OCI-LY3 (cell line): ENCODE measurements at regions not wholly inside any gene's neighbourhood (a gene's known extent, or its start where the extent isn't known, plus 50 kb on each side); places are given as distances from the start of the nearest gene placed in this dataset.

Source experiments
- H2AFZ ChIP-seq: fragments of 200-600, 300-600 bp; shearing (Covaris generic); 2 replicates; pipeline ENCODE4 v1.6.0; 2014; ENCODE audit warnings: antibody characterized with exemption, low read depth, low read length
- H3K27ac ChIP-seq: fragments of 200-600, 300-600 bp; sonication (generic); 2 replicates; pipeline ENCODE4 v1.5.1; 2014; ENCODE audit warnings: mild to moderate bottlenecking, low read length, moderate library complexity, mixed read lengths
- H3K27me3 ChIP-seq: fragments of 200-600, 300-600 bp; sonication (generic); 2 replicates; pipeline ENCODE4 v1.6.1; 2014; ENCODE audit warnings: low read depth, low read length, mixed read lengths
- H3K36me3 ChIP-seq: fragments of 200-600, 300-600 bp; sonication (generic); replicated peaks from 2 replicates; pipeline ENCODE3; 2014; ENCODE audit warnings: low read depth, low read length, mixed read lengths
- H3K4me1 ChIP-seq: fragments of 300-600, 200-600 bp; sonication (generic); 2 replicates; pipeline ENCODE4 v1.6.1; 2014; ENCODE audit warnings: low read length, mixed read lengths
- H3K4me2 ChIP-seq: fragments of 200-600, 300-600 bp; sonication (generic); 2 replicates; pipeline ENCODE4 v1.6.1; 2014; ENCODE audit warnings: low read length, mixed read lengths
- H3K4me3 ChIP-seq: fragments of 300-600, 200-600 bp; sonication (generic); 2 replicates; pipeline ENCODE4 v1.5.1; 2014; ENCODE audit warnings: antibody characterized with exemption, mild to moderate bottlenecking, low read length, moderate library complexity
- H3K79me2 ChIP-seq: fragments of 300-600, 200-600 bp; shearing (Covaris generic); 2 replicates; pipeline ENCODE4 v1.6.1; 2014; ENCODE audit warnings: mild to moderate bottlenecking, low read length, mixed read lengths
- H3K9ac ChIP-seq: fragments of 300-600, 200-600 bp; shearing (Covaris generic); 2 replicates; pipeline ENCODE4 v1.6.0; 2014; ENCODE audit warnings: mild to moderate bottlenecking, low read length, moderate library complexity
- H3K9me3 ChIP-seq: fragments of 200-600, 300-600 bp; shearing (Covaris generic); 2 replicates; pipeline ENCODE4 v1.6.1; 2014; ENCODE audit warnings: low read length, mixed read lengths; ENCODE audit not compliant: insufficient read depth
- H4K20me1 ChIP-seq: fragments of 200-600, 300-600 bp; sonication (generic); 2 replicates; pipeline ENCODE4 v1.6.1; 2016; ENCODE audit warnings: low read length, mixed read lengths; ENCODE audit not compliant: insufficient read depth
- EZH2phosphoT487 ChIP-seq: fragments of 200-600 bp; shearing (Covaris generic); IDR thresholded peaks from 2 replicates; pipeline ENCODE4 v1.6.1; 2018; ENCODE audit warnings: antibody characterized with exemption, mixed run types, low read depth
- TF ChIP-seq, protein P1 (sequence below): fragments of 200-600, 300-600 bp; sonication (generic); IDR thresholded peaks from 2 replicates; pipeline ENCODE4 v1.5.1; 2014; ENCODE audit warnings: antibody characterized with exemption, low read length, low read depth

DNA sequence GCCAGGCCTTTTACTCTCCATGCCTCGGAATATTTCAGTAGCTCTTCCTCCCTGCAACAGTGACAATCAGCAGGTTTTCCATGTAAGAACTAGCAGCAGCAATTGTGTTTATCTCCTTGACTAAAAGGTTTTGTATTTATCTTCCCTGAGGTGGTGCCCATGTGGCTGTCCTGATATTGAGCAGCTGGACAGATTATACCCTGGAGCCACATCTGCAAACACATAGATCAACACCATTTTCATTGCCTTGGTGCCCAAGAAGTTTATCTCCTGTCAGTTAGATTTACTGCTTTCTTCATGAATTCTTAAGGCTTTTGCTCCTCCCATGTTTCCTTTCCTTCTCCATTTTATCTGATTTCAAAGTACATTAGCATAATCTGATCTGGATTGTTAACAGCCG is 378.4 kb downstream of the SPATA31D1 start:
- no peaks in the 10 kb centered on the region for H3K79me2 ChIP-seq
- no peaks in the 10 kb centered on the region for H3K4me1 ChIP-seq
- no peak overlapping the region for H3K4me2 ChIP-seq
- no peak overlapping the region for H3K9ac ChIP-seq
- H4K20me1 ChIP-seq: no peaks in the 10 kb centered on the region
- TF ChIP-seq, protein P1, sequence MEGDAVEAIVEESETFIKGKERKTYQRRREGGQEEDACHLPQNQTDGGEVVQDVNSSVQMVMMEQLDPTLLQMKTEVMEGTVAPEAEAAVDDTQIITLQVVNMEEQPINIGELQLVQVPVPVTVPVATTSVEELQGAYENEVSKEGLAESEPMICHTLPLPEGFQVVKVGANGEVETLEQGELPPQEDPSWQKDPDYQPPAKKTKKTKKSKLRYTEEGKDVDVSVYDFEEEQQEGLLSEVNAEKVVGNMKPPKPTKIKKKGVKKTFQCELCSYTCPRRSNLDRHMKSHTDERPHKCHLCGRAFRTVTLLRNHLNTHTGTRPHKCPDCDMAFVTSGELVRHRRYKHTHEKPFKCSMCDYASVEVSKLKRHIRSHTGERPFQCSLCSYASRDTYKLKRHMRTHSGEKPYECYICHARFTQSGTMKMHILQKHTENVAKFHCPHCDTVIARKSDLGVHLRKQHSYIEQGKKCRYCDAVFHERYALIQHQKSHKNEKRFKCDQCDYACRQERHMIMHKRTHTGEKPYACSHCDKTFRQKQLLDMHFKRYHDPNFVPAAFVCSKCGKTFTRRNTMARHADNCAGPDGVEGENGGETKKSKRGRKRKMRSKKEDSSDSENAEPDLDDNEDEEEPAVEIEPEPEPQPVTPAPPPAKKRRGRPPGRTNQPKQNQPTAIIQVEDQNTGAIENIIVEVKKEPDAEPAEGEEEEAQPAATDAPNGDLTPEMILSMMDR: no peak
- TF ChIP-seq EZH2phosphoT487: no peak
- no peak overlapping the region for H3K4me3 ChIP-seq
- no peak overlapping the region for H2AFZ ChIP-seq
- no peaks in the 10 kb centered on the region for H3K9me3 ChIP-seq
- H3K27me3 ChIP-seq: no peaks in the 10 kb centered on the region
- no peaks in the 10 kb centered on the region for H3K36me3 ChIP-seq
- no peak overlapping the region for H3K27ac ChIP-seq

DNA sequence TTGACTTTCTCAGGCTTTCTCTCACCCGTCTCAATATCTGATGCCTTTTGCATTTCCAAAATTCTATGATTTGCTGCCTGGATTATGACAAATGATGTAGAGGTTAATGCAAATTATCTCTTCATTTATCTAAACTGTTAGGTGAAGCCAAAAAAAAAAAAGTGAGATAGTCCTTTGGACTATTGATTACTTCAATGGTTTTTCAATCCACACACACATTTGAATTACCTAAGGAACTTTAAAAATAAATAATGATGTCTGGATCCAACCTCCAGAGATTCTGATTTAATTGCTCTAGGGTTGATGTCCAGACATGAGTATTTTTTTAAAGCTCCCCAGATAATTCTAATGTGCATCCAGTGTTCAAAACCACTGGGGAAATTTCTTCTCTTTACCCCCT is 379.4 kb downstream of the SPATA31D1 start:
- H3K4me3 ChIP-seq: no peak overlapping the region
- no peaks in the 10 kb centered on the region for H3K4me1 ChIP-seq
- no peaks in the 10 kb centered on the region for H3K9me3 ChIP-seq
- H3K36me3 ChIP-seq: no peaks in the 10 kb centered on the region
- no peaks in the 10 kb centered on the region for H3K27me3 ChIP-seq
- no peak overlapping the region for H3K9ac ChIP-seq
- no peaks in the 10 kb centered on the region for H4K20me1 ChIP-seq
- H3K4me2 ChIP-seq: no peak overlapping the region
- no peak overlapping the region for H3K27ac ChIP-seq
- no peak for TF ChIP-seq EZH2phosphoT487
- TF ChIP-seq, protein P1: no peak
- H2AFZ ChIP-seq: no peak overlapping the region
- H3K79me2 ChIP-seq: no peaks in the 10 kb centered on the region

DNA sequence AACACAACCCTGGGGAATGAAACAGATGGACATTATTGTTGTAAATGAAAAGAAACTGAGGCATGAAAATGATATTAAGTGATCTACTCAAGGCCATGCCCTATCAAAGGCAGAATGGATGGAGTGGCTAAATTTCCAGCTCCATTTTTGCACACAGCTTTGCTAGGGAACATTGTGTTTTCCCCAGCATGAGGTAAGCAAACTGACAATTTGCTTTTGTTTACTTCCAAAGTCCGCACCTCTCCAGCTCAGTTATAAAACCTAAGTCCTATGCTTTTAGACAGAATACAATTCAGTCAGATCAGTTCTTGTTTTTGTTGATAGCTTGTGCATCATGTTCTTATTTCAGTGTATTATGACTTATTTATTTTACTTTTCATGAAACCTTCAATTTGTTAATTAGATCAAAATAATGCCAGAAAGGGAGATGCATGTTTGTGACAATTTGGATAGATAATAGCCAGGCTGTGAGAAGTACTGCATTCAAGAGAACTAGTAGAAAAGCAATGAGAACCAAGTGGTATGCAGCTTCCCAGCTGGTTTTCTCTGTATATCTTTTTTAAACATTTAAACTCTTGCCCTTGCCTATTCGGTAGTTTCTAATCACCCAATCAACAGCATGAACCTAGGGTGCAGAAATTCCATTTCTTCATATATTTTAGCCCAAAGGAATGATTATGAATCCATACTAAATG is 380.8 kb downstream of the SPATA31D1 start:
- Histone ChIP-seq H2AFZ (no peak overlapping the region), H4K20me1 (no peaks in the 10 kb centered on the region), H3K79me2 (no peaks in the 10 kb centered on the region), H3K27me3 (no peaks in the 10 kb centered on the region), H3K36me3 (no peaks in the 10 kb centered on the region), H3K9me3 (no peaks in the 10 kb centered on the region), H3K4me1 (no peaks in the 10 kb centered on the region), H3K9ac (no peak overlapping the region), H3K4me3 (no peak overlapping the region), H3K4me2 (no peak overlapping the region), H3K27ac (no peak overlapping the region)
- no peak for TF ChIP-seq EZH2phosphoT487
- TF ChIP-seq, protein P1: no peak

DNA sequence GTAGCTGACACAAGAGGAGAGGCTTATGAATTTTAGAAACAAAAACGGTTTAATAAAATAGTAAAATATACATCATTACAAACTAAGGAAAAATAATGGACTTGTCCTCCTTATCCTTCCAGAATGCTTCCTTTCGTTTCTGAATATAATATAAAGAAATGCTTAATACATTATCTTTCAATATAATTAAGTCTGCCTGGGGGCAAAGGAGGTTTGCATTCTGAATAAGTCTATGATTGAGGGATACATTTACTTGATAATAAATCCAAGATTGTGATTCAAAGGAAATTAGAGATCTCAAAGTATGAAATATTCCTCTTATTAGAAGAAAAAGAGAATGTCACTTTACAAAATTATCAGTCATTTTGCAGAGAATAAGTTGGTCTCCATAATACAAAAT is 386.5 kb downstream of the SPATA31D1 start:
- Histone ChIP-seq H3K36me3 (no peaks in the 10 kb centered on the region), H2AFZ (no peak overlapping the region), H3K4me2 (no peak overlapping the region), H3K27ac (no peak overlapping the region), H3K9ac (no peak overlapping the region), H3K27me3 (no peaks in the 10 kb centered on the region), H3K9me3 (no peaks in the 10 kb centered on the region), H3K79me2 (no peaks in the 10 kb centered on the region), H3K4me1 (no peaks in the 10 kb centered on the region), H4K20me1 (no peaks in the 10 kb centered on the region), H3K4me3 (no peak overlapping the region)
- no peak for TF ChIP-seq EZH2phosphoT487
- TF ChIP-seq, protein P1: no peak
